NCI-H1417 (cell line): ENCODE measurements at regions not wholly inside any gene's neighbourhood (a gene's known extent, or its start where the extent isn't known, plus 50 kb on each side); places are given as distances from the start of the nearest gene placed in this dataset.
"Not testable (repeated sequence)": the region's sequence is repeated elsewhere in the genome, so short reads cannot be mapped to it uniquely, and the experiment has no call there.

Source experiments
- DNase-seq, 3 experiments: peaks; one replicate each; lab custom pipeline; 2025; lab: John Stamatoyannopoulos, UW

- DNase-seq, result no peak
Measured at GRCh38 chr3:6287088-6287875, 573.6 kb upstream of the GRM7 start.

- no peak for DNase-seq
Measured at GRCh38 chr3:6301626-6302025, 559.3 kb upstream of the GRM7 start.

GRCh38 chr3:6315906-6316305, 545.0 kb upstream of the GRM7 start:
- no peak for DNase-seq

GRCh38 chr3:6321999-6322398, 538.9 kb upstream of the GRM7 start:
- DNase-seq, result no peak

- peak; percentile 11 to 63 (median 27) for DNase-seq
Measured at GRCh38 chr3:6326771-6327170, 534.1 kb upstream of the GRM7 start.

- DNase-seq, result not testable (repeated sequence)
Measured at GRCh38 chr3:6340980-6341325, 520.0 kb upstream of the GRM7 start.

- no peak for DNase-seq
Measured at GRCh38 chr3:6351752-6352151, 509.2 kb upstream of the GRM7 start.

GRCh38 chr3:6354653-6355052, 506.3 kb upstream of the GRM7 start:
- DNase-seq, result no peak

GRCh38 chr3:6362406-6362805, 498.5 kb upstream of the GRM7 start:
- DNase-seq, result no peak

GRCh38 chr3:6367171-6367570, 493.7 kb upstream of the GRM7 start:
- no peak for DNase-seq

GRCh38 chr3:6392123-6392522, 468.8 kb upstream of the GRM7 start:
- DNase-seq, result no peak

GRCh38 chr3:6394944-6395343, 466.0 kb upstream of the GRM7 start:
- DNase-seq, result no peak

- DNase-seq, result no peak
Measured at GRCh38 chr3:6396631-6397030, 464.3 kb upstream of the GRM7 start.

- not testable (repeated sequence) for DNase-seq
Measured at GRCh38 chr3:6402666-6403065, 458.2 kb upstream of the GRM7 start.

GRCh38 chr3:6406923-6407322, 454.0 kb upstream of the GRM7 start:
- DNase-seq, result not testable (repeated sequence)

GRCh38 chr3:6416049-6416661, 444.8 kb upstream of the GRM7 start:
- DNase-seq, result peak in 1 of 3 experiments; percentile 25

- no peak for DNase-seq
Measured at GRCh38 chr3:6417174-6417573, 443.7 kb upstream of the GRM7 start.

- no peak for DNase-seq
Measured at GRCh38 chr3:6418485-6418884, 442.4 kb upstream of the GRM7 start.

GRCh38 chr3:6421666-6422445, 439.1 kb upstream of the GRM7 start:
- no peak for DNase-seq

GRCh38 chr3:6425289-6425820, 435.6 kb upstream of the GRM7 start:
- DNase-seq, result no peak

GRCh38 chr3:6428276-6428675, 432.6 kb upstream of the GRM7 start:
- DNase-seq, result not testable (repeated sequence)

- no peak for DNase-seq
Measured at GRCh38 chr3:6435951-6436350, 425.0 kb upstream of the GRM7 start.

GRCh38 chr3:6437631-6438030, 423.3 kb upstream of the GRM7 start:
- DNase-seq, result no peak
